CD14-positive monocyte (primary cell): ENCODE measurements at regions not wholly inside any gene's neighbourhood (a gene's known extent, or its start where the extent isn't known, plus 50 kb on each side); places are given as distances from the start of the nearest gene placed in this dataset.

Source experiments
- DNase-seq, 3 donors: peaks; one replicate each; pipeline ENCODE4 v3.0.0-alpha.2; 2011 to 2022
- H2AFZ ChIP-seq: 2 replicates; pipeline ENCODE4 v1.6.0; 2012; ENCODE audit warnings: mild to moderate bottlenecking, low read depth, low read length, inconsistent platforms; ENCODE audit not compliant: insufficient read depth, poor library complexity, severe bottlenecking
- H3K27ac ChIP-seq, 2 donors: 1 replicate in 1 of 2; 2 replicates in 1 of 2; pipeline ENCODE4 v1.5.1; 2012 to 2013; ENCODE audit warnings: low read length in 2 of 2, control low read depth in 1 of 2, inconsistent platforms in 1 of 2, low read depth in 1 of 2, mild to moderate bottlenecking in 1 of 2
- H3K27me3 ChIP-seq, 2 donors: one replicate each; pipeline versions ENCODE4 v1.6.0 to v1.6.1; 2011 to 2013; ENCODE audit warnings: low read length in 2 of 2; ENCODE audit not compliant: control insufficient read depth in 2 of 2, insufficient read depth in 2 of 2
- H3K36me3 ChIP-seq, 2 donors: replicated peaks in 1 of 2; 1 replicate in 1 of 2; 2 replicates in 1 of 2; pipeline versions ENCODE4 v1.5.1 to v1.6.1; 2012 to 2013; ENCODE audit warnings: low read length in 2 of 2, control low read depth in 1 of 2, inconsistent platforms in 1 of 2, mild to moderate bottlenecking in 1 of 2; ENCODE audit not compliant: insufficient read depth in 2 of 2, control insufficient read depth in 1 of 2
- H3K4me1 ChIP-seq, 2 donors: 1 replicate in 1 of 2; 2 replicates in 1 of 2; pipeline versions ENCODE4 v1.5.1 to v1.6.1; 2012 to 2013; ENCODE audit warnings: low read length in 2 of 2, control low read depth in 1 of 2, inconsistent platforms in 1 of 2, mild to moderate bottlenecking in 1 of 2, moderate library complexity in 1 of 2; ENCODE audit not compliant: insufficient read depth in 2 of 2, control insufficient read depth in 1 of 2
- H3K4me2 ChIP-seq: replicated peaks from 2 replicates; pipeline ENCODE3; 2012; ENCODE audit warnings: low read length, moderate library complexity, mild to moderate bottlenecking; ENCODE audit not compliant: poor library complexity, severe bottlenecking; ENCODE audit errors: extremely low read depth
- H3K4me3 ChIP-seq, 3 experiments: fragments of 200-600 bp in 1 of 3; sonication (generic) in 1 of 3; replicated peaks in 1 of 3; 1 replicate in 2 of 3; 2 replicates in 1 of 3; pipeline ENCODE4 v1.5.1; 2011 to 2013; ENCODE audit warnings: low read length in 3 of 3, mild to moderate bottlenecking in 3 of 3, control low read depth in 2 of 3, low read depth in 2 of 3, inconsistent platforms in 1 of 3, moderate library complexity in 1 of 3
- H3K79me2 ChIP-seq: 2 replicates; pipeline ENCODE4 v1.6.0; 2012; ENCODE audit warnings: mild to moderate bottlenecking, control low read depth, inconsistent platforms, low read length, moderate library complexity; ENCODE audit not compliant: insufficient read depth
- H3K9ac ChIP-seq: 2 replicates; pipeline ENCODE4 v1.6.0; 2017; ENCODE audit warnings: low read length, mild to moderate bottlenecking; ENCODE audit not compliant: insufficient read depth, poor library complexity, severe bottlenecking
- H3K9me3 ChIP-seq, 2 donors: replicated peaks in 1 of 2; 1 replicate in 1 of 2; 2 replicates in 1 of 2; pipeline versions ENCODE4 v1.5.1 to v1.6.1; 2012 to 2013; ENCODE audit warnings: low read length in 2 of 2, control low read depth in 1 of 2; ENCODE audit not compliant: control insufficient read depth in 1 of 2, insufficient read depth in 1 of 2
- H4K20me1 ChIP-seq: 2 replicates; pipeline ENCODE4 v1.6.0; 2012; ENCODE audit warnings: mild to moderate bottlenecking, low read length, control low read depth, moderate library complexity; ENCODE audit not compliant: insufficient read depth
- H3K27ac Mint-ChIP-seq, 7 donors: one replicate each; pipeline ENCODE4 v1.8.0; 2020; ENCODE audit warnings: mild to moderate bottlenecking in 7 of 7, mixed read lengths in 7 of 7, moderate library complexity in 6 of 7, inconsistent platforms in 2 of 7
- H3K27me3 Mint-ChIP-seq, 3 donors: one replicate each; pipeline ENCODE4 v1.8.0; 2021 to 2022; ENCODE audit warnings: low read depth in 3 of 3, mild to moderate bottlenecking in 3 of 3, mixed read lengths in 3 of 3, moderate library complexity in 3 of 3, inconsistent platforms in 1 of 3
- H3K36me3 Mint-ChIP-seq, 2 donors: one replicate each; pipeline ENCODE4 v1.8.0; 2020; ENCODE audit warnings: mixed read lengths in 2 of 2, inconsistent platforms in 1 of 2, mild to moderate bottlenecking in 1 of 2
- H3K4me1 Mint-ChIP-seq: one replicate; pipeline ENCODE4 v1.8.0; 2020; ENCODE audit warnings: mild to moderate bottlenecking, mixed read lengths
- H3K4me3 Mint-ChIP-seq, 2 donors: one replicate each; pipeline ENCODE4 v1.8.0; 2020; ENCODE audit warnings: mild to moderate bottlenecking in 2 of 2, mixed read lengths in 2 of 2, moderate library complexity in 1 of 2
- H3K9me3 Mint-ChIP-seq, 7 donors: one replicate each; pipeline ENCODE4 v1.8.0; 2020 to 2022; ENCODE audit warnings: mixed read lengths in 7 of 7, mild to moderate bottlenecking in 6 of 7, moderate library complexity in 6 of 7, inconsistent platforms in 2 of 7
- CTCF ChIP-seq: fragments of 200-600 bp; IDR thresholded peaks from one replicate; pipeline ENCODE4 v1.8.0; 2022; ENCODE audit warnings: antibody characterized with exemption, mild to moderate bottlenecking
- WGBS: methylation state at CpG from one replicate; pipeline ENCODE4 v1.1.5; 2013; ENCODE audit warnings: missing lambda C conversion rate; ENCODE audit not compliant: insufficient coverage; 5-methylcytosine and 5-hydroxymethylcytosine counted together
- intact Hi-C, 2 donors: fragments of 100-400 bp; cut with micrococcal nuclease; formaldehyde crosslinking; loops; one replicate each; pipeline versions ENCODE4 v1.15.0 to v1.15.1; 2023

DNA sequence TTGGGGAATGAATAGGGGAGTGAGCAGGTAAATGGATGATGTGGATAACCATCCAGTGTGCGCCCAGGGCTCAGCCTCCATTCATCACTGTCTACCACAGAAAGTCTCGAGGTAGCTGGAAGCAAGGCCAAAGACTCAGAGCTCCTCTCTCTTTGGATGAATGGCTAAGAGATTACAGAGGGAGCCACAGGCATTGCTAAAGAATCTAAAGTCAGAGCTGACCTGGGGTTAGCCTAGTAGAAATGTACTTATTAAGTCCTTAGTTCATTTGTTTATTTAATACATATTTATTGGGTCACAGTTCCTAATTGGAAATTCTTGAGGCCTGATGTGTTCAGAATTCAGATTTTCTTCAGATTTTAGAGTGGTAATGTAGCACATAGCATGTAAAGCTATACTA, 88.7 kb upstream of the HPF1 start:
- no peak overlapping the region for H3K4me2 ChIP-seq
- Mint-ChIP-seq H3K4me1 (no peaks in the 10 kb centered on the region), H3K27me3 (peaks cover 0 to 3% (median 2%) of the 10 kb centered on the region in 3 donors), H3K4me3 (no peak overlapping the region), H3K36me3 (no peaks in the 10 kb centered on the region), H3K9me3 (peaks cover 0 to 2% (median 0%) of the 10 kb centered on the region in 7 donors), H3K27ac (no peak overlapping the region)
- intact Hi-C loops: no loop called here
- no peaks in the 10 kb centered on the region for H3K79me2 ChIP-seq
- no peaks in the 10 kb centered on the region for H3K36me3 ChIP-seq
- H3K4me1 ChIP-seq: no peaks in the 10 kb centered on the region
- no CpG with 5 or more reads among the region's 2 CpGs for WGBS
- H3K4me3 ChIP-seq: no peak overlapping the region
- no peaks in the 10 kb centered on the region for H3K27me3 ChIP-seq
- no peaks in the 10 kb centered on the region for H4K20me1 ChIP-seq
- H3K27ac ChIP-seq: no peak overlapping the region
- H3K9me3 ChIP-seq: no peaks in the 10 kb centered on the region
- no peak overlapping the region for H3K9ac ChIP-seq
- no peak overlapping the region for H2AFZ ChIP-seq
- DNase-seq: no peak
- TF ChIP-seq CTCF: no peak

GRCh38 chr4:169841776-169842175, 84.0 kb upstream of the HPF1 start:
- Mint-ChIP-seq H3K27me3 (peaks cover 0 to 3% (median 2%) of the 10 kb centered on the region in 3 donors), H3K27ac (no peak overlapping the region), H3K9me3 (peaks cover 0 to 8% (median 3%) of the 10 kb centered on the region in 7 donors), H3K4me1 (no peaks in the 10 kb centered on the region), H3K36me3 (no peaks in the 10 kb centered on the region), H3K4me3 (no peak overlapping the region)
- Histone ChIP-seq H3K36me3 (no peaks in the 10 kb centered on the region), H2AFZ (no peak overlapping the region), H3K79me2 (no peaks in the 10 kb centered on the region), H3K9ac (no peak overlapping the region), H4K20me1 (no peaks in the 10 kb centered on the region), H3K4me2 (no peak overlapping the region), H3K9me3 (peaks cover 0 to 8% of the 10 kb centered on the region in 2 donors), H3K27ac (no peak overlapping the region), H3K4me3 (no peak overlapping the region), H3K4me1 (no peaks in the 10 kb centered on the region), H3K27me3 (no peaks in the 10 kb centered on the region)
- no peak for TF ChIP-seq CTCF
- DNase-seq: no peak
- WGBS: 100% methylated on average over 1 of the region's 3 CpGs
- intact Hi-C loops: no loop called here
